Right lobe of liver (tissue), 4 donors: ENCODE measurements at regions not wholly inside any gene's neighbourhood (a gene's known extent, or its start where the extent isn't known, plus 50 kb on each side); places are given as distances from the start of the nearest gene placed in this dataset.

Source experiments
- CTCF ChIP-seq, 4 donors: fragments of 200-600 bp in 3 of 4; fragments of 450-650 bp in 1 of 4; IDR thresholded peaks; one replicate each; pipeline versions ENCODE4 v1.5.1 to v1.8.0; 2016 to 2022; ENCODE audit warnings: antibody characterized with exemption in 4 of 4, mild to moderate bottlenecking in 2 of 4
- POLR2A ChIP-seq: fragments of 450-650 bp; IDR thresholded peaks from one replicate; pipeline ENCODE4 v1.6.1; 2017; ENCODE audit warnings: antibody characterized with exemption, mild to moderate bottlenecking
- donor health status: DM: no; HTN: no; CAD: no.
- donor health status: DM: no; HTN: no; CAD: no.
- donor health status: DM: no; HTN: yes; CAD: no.

DNA sequence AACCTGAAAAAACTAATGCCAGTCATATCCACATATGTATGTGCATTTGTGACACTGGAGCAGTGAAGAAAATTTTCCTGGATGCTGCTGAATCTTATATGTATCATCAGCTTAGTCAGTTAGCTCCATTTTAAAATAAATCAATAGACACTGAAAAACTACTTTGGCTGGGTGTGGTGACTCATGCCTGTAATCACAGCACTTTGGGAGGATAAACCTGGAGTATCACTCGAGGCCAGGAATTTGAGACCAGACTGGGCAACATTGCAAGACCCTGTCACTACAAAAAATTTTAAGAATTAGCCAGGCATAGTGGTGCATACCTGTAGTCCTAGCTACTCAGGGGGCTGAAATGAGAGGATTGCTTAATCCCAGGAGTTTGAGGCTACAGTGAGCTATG lies 511.0 kb upstream of the TLE4 start:
- TF ChIP-seq CTCF (IDR thresholded peaks at IDR 0.05) (no peak), POLR2A (no peak)
